NCI-H2171 (cell line): ENCODE measurements at regions not wholly inside any gene's neighbourhood (a gene's known extent, or its start where the extent isn't known, plus 50 kb on each side); places are given as distances from the start of the nearest gene placed in this dataset.

Experiments
- DNase-seq: peaks from one replicate; lab custom pipeline; 2025; lab: John Stamatoyannopoulos, UW

DNA sequence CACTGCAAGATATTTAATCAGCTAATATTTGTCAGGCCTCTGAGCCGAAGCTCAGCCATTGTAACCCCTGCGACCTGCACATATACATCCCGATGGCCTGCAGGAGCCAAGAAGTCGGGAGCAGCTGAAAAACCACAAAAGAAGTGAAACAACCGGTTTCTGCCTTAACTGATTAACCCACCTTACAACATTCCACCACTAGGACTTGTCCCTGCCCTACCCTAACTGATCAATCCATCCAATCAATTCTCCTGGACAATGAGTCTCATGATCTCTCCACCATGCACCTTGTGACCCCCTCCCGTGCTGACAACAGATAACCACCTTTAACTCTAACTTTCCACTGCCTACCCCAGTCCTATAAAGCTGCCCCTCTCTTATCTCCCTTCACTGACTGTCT is 945.4 kb upstream of the GYPC start:
- no peak for DNase-seq

DNA sequence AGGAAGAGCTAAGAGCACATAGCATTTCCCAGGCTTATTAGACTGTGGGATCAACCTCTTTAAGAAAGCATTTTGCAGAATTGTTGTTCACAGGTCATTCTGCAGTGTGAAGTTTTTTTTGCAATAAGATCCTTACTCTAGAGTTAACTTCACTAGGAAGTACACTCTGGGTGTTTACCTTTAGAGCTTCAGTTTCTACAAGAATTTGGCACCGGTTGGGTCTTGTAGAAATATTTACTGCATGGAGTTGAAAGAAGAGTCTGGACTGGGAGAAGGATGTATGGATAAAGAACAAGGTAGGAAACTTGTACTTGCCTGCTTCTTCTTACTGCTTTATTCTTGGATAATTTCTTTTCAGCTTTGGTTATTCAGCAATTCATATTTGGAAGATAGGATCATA is 944.9 kb upstream of the GYPC start:
- no peak for DNase-seq

DNA sequence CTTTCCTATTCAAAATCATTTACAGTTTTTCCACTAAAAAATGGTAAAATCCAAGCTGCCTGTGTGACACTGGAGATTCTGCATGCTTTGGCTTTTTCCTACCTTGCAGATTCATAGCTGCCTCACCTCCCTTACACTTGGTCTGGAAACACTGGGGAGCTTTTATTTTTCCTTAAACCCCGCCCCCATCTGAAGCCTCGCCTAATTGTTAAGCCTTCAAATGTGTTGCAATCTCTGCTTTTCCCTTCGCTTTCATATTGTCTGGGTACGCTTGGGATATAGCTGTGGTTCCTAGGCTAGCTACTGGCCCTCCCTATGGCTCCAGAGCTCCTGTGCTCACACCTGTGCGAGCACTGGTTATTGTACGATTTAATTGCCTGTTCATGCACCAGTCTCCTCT is 942.4 kb upstream of the GYPC start:
- DNase-seq, result no peak

DNA sequence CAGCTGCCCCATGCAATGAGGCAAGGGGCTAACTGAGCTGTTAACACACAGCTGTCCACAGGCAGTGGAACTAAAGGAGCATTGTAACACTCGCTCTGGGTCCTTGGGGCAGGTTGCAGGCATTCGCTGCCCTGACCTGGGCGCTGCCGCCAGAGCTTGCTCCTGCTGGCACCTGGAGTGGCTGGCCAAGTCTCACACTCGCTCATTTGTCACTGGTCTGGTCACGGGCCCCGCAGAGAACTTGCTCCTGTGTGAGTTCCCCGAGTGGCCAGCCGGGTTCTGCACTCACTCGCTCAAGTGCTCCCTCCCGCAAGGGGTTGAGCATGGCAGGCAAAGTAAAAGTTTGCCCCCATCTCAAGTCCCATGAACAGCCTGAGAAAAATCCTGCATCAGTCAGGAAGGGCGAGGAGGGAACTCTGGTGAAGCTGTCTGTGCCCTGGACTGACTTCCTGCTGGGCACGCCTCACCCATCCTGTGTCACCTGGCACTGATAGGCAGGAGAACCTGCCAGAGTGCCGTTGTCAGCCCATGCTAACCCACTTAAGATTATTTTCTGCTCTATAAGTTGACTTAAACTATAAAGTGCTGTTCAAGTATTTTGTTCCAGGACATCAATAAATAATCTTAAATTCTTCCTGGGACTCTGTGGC is 934.8 kb upstream of the GYPC start:
- DNase-seq, result no peak

DNA sequence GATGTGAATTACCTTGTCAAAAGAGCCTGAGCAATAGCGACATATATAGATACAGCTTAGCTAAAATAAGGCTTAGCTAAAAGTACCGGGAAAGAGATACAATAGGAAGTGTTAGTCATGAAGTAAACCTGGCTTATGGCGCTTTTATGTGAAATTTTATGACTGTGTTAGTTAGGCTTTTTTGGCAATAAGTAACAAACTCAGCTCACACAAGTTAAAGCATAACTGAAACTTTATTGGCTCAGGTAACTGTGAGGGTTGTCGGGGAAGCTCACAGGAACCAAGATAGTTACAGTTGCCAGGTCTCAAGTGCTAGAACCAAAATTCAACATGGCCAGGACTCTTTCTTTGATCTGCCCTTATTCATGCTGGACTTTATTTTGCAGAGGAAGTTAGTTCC is 925.0 kb upstream of the GYPC start:
- no peak for DNase-seq

DNA sequence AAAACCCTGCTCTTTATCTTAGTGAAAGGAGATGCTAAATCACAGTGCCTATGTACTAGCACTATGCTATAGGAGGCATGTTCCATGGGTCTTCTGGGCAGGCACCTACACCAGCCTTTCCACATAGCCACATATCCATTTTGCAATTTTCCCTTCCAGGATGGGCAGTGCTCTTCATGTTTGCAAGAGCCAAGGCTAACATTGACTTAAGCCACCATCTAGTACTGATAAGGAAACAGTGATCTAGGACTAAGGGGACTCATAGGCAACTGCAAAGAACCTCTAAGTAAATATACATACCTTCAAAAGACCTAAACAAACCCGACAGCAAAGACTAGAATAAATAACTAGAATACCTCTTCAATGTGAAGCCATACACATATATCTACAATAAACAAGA is 919.7 kb upstream of the GYPC start:
- no peak for DNase-seq

DNA sequence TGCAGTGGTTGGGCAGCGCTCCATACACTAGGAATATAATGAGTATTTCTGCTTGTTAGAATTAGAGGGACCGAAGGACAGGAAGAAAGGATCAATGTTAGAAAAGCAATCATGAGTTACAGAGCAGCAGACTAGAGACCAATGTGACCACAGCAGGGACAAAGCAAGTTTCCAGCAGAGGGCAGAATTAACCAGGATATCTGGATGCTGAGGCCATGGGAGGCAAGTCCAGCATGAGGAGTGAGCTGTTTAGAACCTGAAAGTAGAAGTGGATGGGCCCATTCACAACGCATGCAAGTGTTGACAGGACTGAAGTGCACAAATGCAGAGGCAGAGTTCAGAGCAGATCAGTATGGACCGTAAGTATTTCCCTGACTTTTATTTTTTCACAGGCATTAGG is 910.4 kb upstream of the GYPC start:
- DNase-seq, result no peak

DNA sequence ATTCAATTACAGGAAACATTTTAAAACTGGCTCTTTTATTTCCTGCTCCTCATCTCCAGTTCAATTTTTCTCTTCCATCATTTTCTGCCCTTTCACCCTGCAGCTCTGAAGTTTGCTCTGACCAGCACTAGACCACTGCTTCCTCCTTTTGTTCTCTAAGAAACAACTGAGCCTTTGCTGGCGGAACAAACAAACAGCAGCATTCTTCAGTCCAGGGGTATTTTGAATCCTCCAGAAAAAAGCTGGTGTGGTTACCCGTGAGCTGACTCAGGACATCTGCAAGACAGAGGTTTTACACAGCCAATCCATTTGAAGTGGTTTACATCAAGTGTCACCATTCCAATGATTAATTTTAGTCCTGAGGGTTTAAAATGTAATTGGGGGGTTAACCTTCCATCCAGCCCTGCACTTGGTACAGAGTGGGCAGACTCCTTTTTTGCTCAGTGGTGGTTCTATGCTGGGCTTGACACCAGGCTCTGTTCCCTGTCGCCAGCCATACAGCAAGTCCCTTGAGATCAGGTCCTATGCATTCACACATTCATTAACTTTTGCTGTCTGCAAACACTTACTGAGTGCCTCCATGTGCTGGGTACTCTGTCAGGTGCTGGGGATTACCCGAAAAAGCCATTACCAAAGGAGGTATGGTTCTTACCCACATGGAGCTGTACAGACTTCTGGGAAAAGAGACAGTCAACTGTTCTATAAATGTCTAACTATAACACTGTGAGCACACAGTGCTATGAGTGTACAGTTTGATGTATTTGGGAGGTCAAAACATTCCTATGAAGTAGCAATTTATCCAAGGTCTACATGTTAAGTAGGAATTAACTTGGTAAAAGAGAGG is 909.4 kb upstream of the GYPC start:
- no peak for DNase-seq

DNA sequence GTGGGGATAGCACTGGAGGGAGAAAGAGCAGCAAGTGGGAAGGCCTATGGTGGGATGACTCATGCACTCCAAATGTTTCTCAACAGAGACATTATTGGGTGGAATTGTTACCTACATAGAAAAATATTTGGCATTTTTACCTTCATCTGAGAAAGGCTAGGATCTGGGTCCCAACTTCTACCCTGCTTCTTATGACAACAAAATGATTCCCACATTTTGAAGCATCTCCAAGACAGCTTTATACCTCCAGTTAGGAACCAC is 908.9 kb upstream of the GYPC start:
- DNase-seq, result no peak

DNA sequence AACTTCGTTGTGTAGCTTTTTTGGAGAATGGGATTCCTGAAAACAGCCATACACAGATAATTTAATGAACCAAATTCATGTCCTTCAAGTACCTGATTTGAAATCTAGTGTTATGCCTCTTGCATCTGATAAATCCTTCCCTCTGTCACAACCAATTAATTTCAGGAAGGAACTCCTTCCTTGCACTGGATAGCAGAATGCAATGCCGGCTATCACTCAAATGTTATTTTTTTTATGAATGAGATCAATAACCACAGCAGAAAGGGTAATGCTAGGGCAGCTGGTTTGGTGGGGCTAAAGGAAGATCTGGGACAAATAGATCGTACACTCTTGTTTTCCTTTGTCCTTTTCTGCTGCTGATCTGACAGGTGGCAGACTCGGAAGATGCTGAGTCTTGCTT is 899.5 kb upstream of the GYPC start:
- DNase-seq, result no peak

DNA sequence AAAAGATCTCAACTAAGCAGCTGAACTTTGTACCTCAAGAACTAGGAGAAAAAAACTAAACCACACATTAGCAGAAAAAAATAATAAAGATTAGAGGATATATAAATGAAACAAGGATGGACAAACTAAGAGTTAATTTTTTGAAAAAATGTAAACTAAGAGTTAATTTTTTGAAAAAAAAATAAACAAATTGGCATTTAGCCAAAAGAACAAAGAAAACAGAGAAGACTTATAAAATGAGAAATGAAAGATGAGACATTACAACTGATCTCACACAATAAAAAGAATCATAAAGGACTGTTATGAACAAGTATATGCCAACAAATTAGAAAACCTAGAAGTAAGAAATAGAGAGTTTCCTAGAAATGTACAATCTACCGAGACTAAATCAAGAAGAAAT is 859.2 kb upstream of the GYPC start:
- no peak for DNase-seq

DNA sequence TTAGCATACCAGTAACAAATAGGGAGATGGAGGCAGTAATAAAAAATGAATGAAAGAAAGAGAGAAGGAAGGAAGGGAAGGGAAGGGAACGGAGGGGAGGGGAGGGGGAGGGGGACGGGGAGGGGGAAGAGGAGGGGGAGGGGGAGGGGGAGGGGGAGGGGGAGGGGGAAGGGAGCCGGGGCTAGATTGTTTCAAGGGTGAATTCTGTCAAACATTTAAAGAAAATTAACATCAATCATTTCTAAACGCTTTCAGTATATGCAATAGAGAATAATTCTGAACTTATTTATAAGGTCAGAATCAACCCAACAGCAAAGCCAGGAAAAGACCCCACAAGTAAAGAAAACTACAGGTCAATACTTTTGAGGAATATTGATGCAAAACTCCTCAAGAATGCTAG is 858.8 kb upstream of the GYPC start:
- DNase-seq, result no peak

DNA sequence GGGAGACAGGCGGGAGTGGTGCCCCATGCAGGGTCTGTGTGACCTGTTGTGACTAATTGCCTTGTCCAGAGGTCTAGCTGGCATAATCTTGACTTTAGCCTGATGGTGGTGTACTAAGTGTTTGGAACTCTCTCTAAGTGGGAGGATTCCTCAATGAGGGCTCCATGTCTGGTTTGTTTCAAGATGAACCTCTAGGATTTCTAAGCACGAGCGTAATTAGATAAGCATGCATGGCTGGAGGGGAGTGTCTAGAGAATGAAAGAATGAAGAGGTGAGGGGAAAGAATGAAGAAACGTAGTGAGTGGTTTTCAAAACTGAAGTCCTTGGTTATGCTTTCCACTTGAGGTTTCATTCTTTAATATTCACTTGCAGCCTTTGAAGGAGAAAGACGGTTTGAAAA is 833.2 kb upstream of the GYPC start:
- DNase-seq, result no peak

DNA sequence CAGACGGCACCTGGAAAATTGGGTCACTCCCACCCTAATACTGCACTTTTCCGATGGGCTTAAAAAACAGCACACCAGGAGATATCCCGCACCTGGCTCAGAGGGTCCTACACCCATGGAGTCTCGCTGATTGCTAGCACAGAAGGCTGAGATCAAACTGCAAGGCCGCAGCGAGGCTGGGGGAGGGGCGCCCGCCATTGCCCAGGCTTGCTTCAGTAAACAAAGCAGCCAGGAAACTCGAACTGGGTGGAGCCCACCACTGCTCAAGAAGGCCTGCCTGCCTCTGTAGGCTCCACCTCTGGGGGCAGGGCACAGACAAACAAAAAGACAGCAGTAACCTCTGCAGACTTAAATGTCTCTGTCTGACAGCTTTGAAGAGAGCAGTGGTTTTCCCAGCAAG is 830.2 kb upstream of the GYPC start:
- DNase-seq, result peak; percentile 12

DNA sequence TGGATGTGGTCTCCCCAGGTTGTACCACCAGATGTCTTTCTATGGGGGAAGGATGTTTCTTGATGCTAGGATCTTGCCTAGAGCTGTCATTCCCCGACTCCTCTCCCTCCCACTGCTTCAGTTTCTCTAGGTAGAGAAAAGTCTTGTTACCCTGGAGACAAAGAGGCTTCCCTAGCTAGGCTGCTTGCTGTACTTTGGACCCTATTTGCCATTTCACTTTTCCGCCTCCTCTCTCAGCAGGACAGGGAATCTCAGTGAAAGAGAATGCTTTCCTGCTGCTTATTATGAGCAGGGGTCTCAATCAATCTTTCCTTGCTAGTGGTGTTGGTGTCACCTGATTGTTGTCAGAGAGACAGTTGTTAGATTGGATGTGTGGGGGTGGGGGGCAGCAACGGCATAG is 818.8 kb upstream of the GYPC start:
- DNase-seq, result no peak

DNA sequence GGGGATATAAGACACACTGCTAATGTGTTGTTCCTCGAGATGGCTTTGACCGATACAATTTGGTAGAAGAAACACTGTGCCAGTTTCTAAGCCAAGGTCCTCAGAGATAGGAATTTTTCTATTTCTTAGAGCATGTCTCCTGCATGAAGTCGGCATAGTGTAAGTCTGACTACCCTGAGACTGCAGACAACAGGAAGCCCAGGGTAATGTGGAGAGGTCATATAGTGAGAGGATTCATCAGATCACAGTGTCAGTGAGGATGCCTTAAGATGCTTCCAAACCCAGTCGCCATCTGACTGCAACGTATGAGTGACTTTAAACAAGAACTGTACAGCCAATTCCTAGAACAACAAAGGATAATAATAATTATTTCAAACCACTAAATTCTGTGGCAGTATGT is 818.3 kb upstream of the GYPC start:
- DNase-seq, result no peak

DNA sequence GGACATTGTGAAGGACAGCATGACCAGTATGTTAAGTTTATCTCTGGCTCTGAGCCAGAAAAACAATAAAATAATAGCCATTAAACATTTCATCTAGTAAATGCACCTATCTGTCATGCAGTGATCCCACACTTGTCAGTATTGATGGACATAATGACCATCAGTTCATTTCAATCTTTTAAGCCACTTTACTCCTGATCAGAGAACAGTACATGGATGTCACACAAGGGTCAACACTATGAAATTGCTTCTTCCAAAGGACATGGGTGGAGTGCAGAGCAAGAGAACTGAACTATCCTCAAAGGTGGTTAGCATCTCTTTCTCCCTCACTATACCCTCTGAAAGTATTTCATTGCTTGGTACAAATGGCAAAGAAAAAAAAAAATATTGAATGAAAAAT is 816.0 kb upstream of the GYPC start:
- DNase-seq, result no peak

DNA sequence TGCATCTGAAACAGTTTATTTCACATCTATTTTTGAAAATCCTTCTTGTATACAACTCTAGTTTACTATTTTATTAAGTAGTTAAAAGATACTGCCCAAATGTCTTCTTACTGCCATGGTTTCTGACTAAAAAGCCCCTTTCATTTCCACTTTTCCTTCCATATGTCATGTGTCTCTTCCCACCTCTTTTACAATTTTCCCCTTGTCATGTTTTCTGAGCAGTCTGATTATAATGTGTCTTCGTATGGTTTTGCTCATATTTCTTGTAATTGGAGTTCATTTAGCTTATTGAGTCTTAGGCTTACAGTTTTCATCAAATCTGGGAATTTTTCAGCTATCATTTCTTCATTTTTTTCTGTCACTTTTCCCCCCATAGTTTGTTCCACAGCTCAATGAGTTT is 813.9 kb upstream of the GYPC start:
- no peak for DNase-seq

DNA sequence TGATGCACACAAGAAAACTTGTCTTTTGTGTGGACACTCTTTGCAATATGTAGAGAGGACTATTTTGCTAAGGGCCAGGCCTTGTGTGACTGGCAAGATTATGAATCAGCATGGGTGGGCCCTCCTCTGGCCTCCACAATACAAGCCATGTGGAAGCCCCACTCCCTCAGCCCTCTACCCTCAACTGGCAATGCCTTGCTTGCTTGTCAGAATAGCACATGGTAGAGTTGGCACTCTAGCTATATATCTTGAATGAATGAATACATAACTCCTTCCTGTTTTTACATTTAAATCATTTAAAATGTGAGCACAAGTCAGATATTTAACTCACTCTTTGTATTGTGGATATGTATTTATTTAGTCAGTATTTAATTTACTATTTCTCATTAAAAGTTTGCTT is 805.4 kb upstream of the GYPC start:
- no peak for DNase-seq

DNA sequence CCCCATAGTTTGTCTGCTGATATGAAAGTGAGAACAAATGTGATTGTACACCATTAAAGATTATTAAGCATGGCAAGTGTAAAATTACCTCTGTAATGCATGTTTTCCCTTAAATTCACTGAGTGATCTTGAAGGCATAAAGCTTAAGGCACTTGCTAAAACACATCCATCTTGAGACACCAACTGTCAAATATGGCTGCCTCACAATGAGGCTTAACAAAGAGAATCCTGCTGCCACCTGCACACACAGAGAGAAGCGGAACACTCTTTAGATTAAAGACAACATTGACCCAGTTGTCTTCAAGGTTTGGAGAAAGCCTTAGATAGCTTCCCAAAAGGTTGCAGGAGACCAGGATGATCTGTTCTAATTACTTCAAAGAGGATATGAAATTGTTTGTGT is 803.6 kb upstream of the GYPC start:
- DNase-seq, result no peak

DNA sequence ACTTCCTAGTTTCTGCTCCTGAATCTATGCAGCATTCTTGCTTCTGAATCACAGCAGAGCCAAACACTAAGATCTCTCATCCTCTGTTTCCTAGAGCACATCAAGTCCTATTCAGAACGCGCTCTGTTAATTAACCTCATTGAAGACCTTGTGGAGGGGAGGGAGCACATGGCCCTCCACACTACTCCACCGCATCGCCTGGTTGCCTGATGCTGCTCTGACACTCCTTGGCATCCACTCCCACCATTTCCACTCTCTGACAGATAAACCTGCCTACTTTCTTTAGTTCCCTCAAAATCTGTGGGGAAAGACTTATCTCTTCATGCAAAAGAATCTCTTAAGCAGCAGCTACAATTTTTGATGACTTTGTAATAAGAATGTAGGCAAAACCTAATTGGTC is 802.3 kb upstream of the GYPC start:
- no peak for DNase-seq

DNA sequence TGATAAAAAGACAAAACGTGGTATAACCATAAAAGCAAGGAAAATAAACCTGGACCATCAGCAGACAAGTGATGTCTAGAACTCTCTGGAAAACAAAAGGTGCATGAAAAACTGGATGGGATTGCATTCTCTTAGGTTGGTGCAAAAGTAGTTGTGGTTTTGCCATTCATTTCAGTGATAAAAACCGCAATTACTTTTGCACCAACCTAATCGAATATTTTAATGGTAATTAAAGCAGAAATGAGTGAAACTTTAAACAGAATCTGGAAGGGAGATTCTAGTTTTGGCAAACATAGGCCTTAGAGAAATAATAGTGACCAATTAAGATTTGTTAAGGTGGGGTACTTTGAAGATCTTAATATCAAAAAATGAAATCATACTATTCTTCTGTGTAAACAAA is 800.8 kb upstream of the GYPC start:
- no peak for DNase-seq

DNA sequence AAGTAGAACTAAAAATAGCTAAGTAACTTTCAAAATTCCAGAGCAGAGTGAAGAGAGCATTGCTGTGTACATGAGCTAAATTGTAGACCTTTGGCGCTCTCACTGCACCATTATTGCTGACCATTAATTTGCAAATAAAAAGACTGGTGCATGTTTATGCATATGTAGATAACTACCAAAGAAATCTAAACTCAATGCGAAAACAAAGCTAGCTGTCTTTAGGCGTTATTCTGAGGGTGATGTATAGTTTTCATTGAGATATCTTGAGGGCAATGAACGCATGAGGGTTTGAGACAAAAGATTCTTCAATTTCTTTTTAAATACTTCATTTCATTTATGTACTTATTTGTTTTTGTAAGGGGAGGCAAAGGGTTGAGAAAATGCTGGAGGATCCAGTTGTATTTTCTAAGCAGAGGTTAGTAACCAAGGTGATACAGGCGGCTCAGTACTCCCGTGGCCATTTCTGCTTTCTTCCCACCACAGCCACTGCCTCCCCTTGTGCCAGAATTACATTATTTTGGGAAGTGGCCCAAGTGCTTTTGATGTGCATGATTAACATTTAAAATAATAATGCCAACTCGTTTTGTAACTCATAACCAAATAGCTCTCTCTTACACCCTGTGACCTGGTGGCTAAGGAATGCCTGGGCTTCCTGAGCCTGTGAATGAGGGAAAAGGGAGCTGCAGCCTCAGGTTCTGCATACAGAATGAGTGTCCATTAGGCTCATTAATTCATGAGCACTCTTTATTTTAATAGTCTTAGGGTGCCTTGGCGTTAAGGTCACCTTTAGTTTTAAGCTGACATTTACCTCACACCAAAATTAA is 797.8 kb upstream of the GYPC start:
- DNase-seq, result no peak
